HG03520 (cell line): ENCODE measurements at regions not wholly inside any gene's neighbourhood (a gene's known extent, or its start where the extent isn't known, plus 50 kb on each side); places are given as distances from the start of the nearest gene placed in this dataset.
"Not testable (repeated sequence)": the region's sequence is repeated elsewhere in the genome, so short reads cannot be mapped to it uniquely, and the experiment has no call there.

Experiments
- ATAC-seq: cut with Tn5 transposase; IDR thresholded peaks from one replicate; pipeline ENCODE4 v1.9.1; 2021; ENCODE audit warnings: mild to moderate bottlenecking, moderate library complexity; ENCODE audit not compliant: unreplicated experiment

- ATAC-seq = no peak
Observed at GRCh38 chr1:232322162-232322734, 307.7 kb downstream of the SIPA1L2 start.

GRCh38 chr1:232319518-232320210, 310.3 kb downstream of the SIPA1L2 start:
- ATAC-seq = no peak

- no peak for ATAC-seq
Observed at GRCh38 chr1:232319072-232319471, 310.9 kb downstream of the SIPA1L2 start.

GRCh38 chr1:232318143-232318542, 311.8 kb downstream of the SIPA1L2 start:
- ATAC-seq = no peak

- no peak for ATAC-seq
Observed at GRCh38 chr1:232317350-232317749, 312.6 kb downstream of the SIPA1L2 start.

GRCh38 chr1:232316864-232317263, 313.1 kb downstream of the SIPA1L2 start:
- no peak for ATAC-seq

GRCh38 chr1:232313876-232314275, 316.1 kb downstream of the SIPA1L2 start:
- not testable (repeated sequence) for ATAC-seq

- no peak for ATAC-seq
Observed at GRCh38 chr1:232310541-232310940, 319.4 kb downstream of the SIPA1L2 start.

- ATAC-seq = no peak
Observed at GRCh38 chr1:232308616-232309015, 321.3 kb downstream of the SIPA1L2 start.

GRCh38 chr1:232307296-232308017, 322.5 kb downstream of the SIPA1L2 start:
- no peak for ATAC-seq

GRCh38 chr1:232306269-232306961, 323.5 kb downstream of the SIPA1L2 start:
- no peak for ATAC-seq

- no peak for ATAC-seq
Observed at GRCh38 chr1:232305050-232305449, 324.9 kb downstream of the SIPA1L2 start.

- ATAC-seq = no peak
Observed at GRCh38 chr1:232303222-232303620, 326.7 kb downstream of the SIPA1L2 start.

- no peak for ATAC-seq
Observed at GRCh38 chr1:232302376-232303221, 327.3 kb downstream of the SIPA1L2 start.

- no peak for ATAC-seq
Observed at GRCh38 chr1:232301246-232301645, 328.7 kb downstream of the SIPA1L2 start.

- ATAC-seq = no peak
Observed at GRCh38 chr1:232300466-232300865, 329.5 kb downstream of the SIPA1L2 start.

GRCh38 chr1:232296461-232296860, 333.5 kb downstream of the SIPA1L2 start:
- no peak for ATAC-seq

GRCh38 chr1:232293361-232293760, 336.6 kb downstream of the SIPA1L2 start:
- ATAC-seq = no peak

GRCh38 chr1:232292818-232293217, 337.1 kb downstream of the SIPA1L2 start:
- ATAC-seq = no peak

- ATAC-seq = no peak
Observed at GRCh38 chr1:232292239-232292638, 337.7 kb downstream of the SIPA1L2 start.

- ATAC-seq = no peak
Observed at GRCh38 chr1:232291681-232292080, 338.3 kb downstream of the SIPA1L2 start.
